Keratinocyte (primary cell): ENCODE measurements at regions not wholly inside any gene's neighbourhood (a gene's known extent, or its start where the extent isn't known, plus 50 kb on each side); places are given as distances from the start of the nearest gene placed in this dataset.
"Not testable (repeated sequence)": the region's sequence is repeated elsewhere in the genome, so short reads cannot be mapped to it uniquely, and the experiment has no call there.

ENCODE experiments used
- DNase-seq: peaks from one replicate; pipeline ENCODE4 v3.0.0-alpha.2; 2011; ENCODE audit warnings: low read depth, missing footprints, low spot score
- FAIRE-seq: peaks from 2 replicates; lab custom pipeline; 2011; peaks lifted over from hg19 to GRCh38; lab: Jason Lieb, UNC
- H2AFZ ChIP-seq: 2 replicates; pipeline ENCODE4 v1.6.0; 2012; ENCODE audit warnings: low read length, control low read depth, inconsistent platforms; ENCODE audit not compliant: control insufficient read depth
- H3K27ac ChIP-seq: 2 replicates; pipeline ENCODE4 v1.5.1; 2011; ENCODE audit warnings: low read length; ENCODE audit not compliant: control insufficient read depth, insufficient read depth
- H3K27me3 ChIP-seq: 3 replicates; pipeline ENCODE4 v1.6.0; 2011; ENCODE audit warnings: low read length; ENCODE audit not compliant: control insufficient read depth, insufficient read depth; ENCODE audit errors: extremely low read depth
- H3K36me3 ChIP-seq, 2 experiments: 2 replicates in 1 of 2; 3 replicates in 1 of 2; pipeline ENCODE4 v1.5.1; 2011; ENCODE audit warnings: low read length in 2 of 2, mild to moderate bottlenecking in 1 of 2; ENCODE audit not compliant: control insufficient read depth in 2 of 2, insufficient read depth in 2 of 2; ENCODE audit errors: extremely low read depth in 1 of 2
- H3K4me1 ChIP-seq: 3 replicates; pipeline ENCODE4 v1.5.1; 2011; ENCODE audit warnings: low read length; ENCODE audit not compliant: control insufficient read depth, insufficient read depth; ENCODE audit errors: extremely low read depth
- H3K4me2 ChIP-seq: 3 replicates; pipeline ENCODE4 v1.6.0; 2011; ENCODE audit warnings: low read depth, low read length; ENCODE audit not compliant: control insufficient read depth, insufficient read depth; ENCODE audit errors: extremely low read depth
- H3K4me3 ChIP-seq, 3 experiments: fragments of 200-600 bp in 1 of 3; sonication (generic) in 1 of 3; 2 replicates in 2 of 3; 3 replicates in 1 of 3; pipeline ENCODE4 v1.5.1; 2011 to 2016; ENCODE audit warnings: low read length in 3 of 3, mild to moderate bottlenecking in 3 of 3, control low read depth in 2 of 3, inconsistent platforms in 1 of 3, low read depth in 1 of 3, mixed read lengths in 1 of 3, mixed run types in 1 of 3, moderate library complexity in 1 of 3; ENCODE audit not compliant: control insufficient read depth in 2 of 3, insufficient read depth in 2 of 3; ENCODE audit errors: extremely low read depth in 1 of 3
- H3K79me2 ChIP-seq: 2 replicates; pipeline ENCODE4 v1.6.0; 2012; ENCODE audit warnings: low read length; ENCODE audit not compliant: control insufficient read depth, insufficient read depth
- H3K9ac ChIP-seq: 3 replicates; pipeline ENCODE4 v1.6.0; 2011; ENCODE audit warnings: low read length; ENCODE audit not compliant: control insufficient read depth, insufficient read depth; ENCODE audit errors: extremely low read depth
- H3K9me1 ChIP-seq: 3 replicates; pipeline ENCODE4 v1.6.0; 2011; ENCODE audit warnings: low read length; ENCODE audit not compliant: control insufficient read depth, insufficient read depth; ENCODE audit errors: extremely low read depth
- H3K9me3 ChIP-seq: 2 replicates; pipeline ENCODE4 v1.5.1; 2012; ENCODE audit warnings: low read depth, low read length; ENCODE audit not compliant: control insufficient read depth
- H4K20me1 ChIP-seq: 3 replicates; pipeline ENCODE4 v1.6.0; 2011; ENCODE audit warnings: low read length; ENCODE audit not compliant: control insufficient read depth, insufficient read depth; ENCODE audit errors: extremely low read depth
- CTCF ChIP-seq, 3 experiments: IDR thresholded peaks in 1 of 3; conservative IDR thresholded peaks in 1 of 3; optimal IDR thresholded peaks in 1 of 3; 2 replicates in 2 of 3; 3 replicates in 1 of 3; pipeline versions ENCODE3 to v1.5.1; 2011; ENCODE audit warnings: low read length in 3 of 3, mild to moderate bottlenecking in 3 of 3, moderate library complexity in 2 of 3, control low read depth in 1 of 3, inconsistent platforms in 1 of 3; ENCODE audit not compliant: insufficient read depth in 2 of 3; ENCODE audit errors: extremely low read depth in 1 of 3
- EZH2 ChIP-seq: IDR thresholded peaks from one replicate; pipeline ENCODE4 v1.6.1; 2012; ENCODE audit warnings: inconsistent platforms, mild to moderate bottlenecking, low read length, moderate library complexity
- dilution Hi-C: fragments of 300-500 bp; cut with MboI; formaldehyde crosslinking; loops from one replicate; pipeline ENCODE4 v1.7.0; 2020; ENCODE audit warnings: low sequenced_read_pairs; ENCODE audit not compliant: extremely low pct_ligation_motif_present

GRCh38 chr9:102434545-102434944 lies 560.6 kb upstream of the CYLC2 start:
- Histone ChIP-seq H4K20me1 (no peaks in the 10 kb centered on the region), H2AFZ (no peak overlapping the region), H3K27me3 (no peaks in the 10 kb centered on the region), H3K4me2 (no peak overlapping the region), H3K79me2 (no peaks in the 10 kb centered on the region), H3K4me3 (no peak overlapping the region), H3K9me3 (peaks cover 2% of the 10 kb centered on the region), H3K9ac (no peak overlapping the region), H3K27ac (no peak overlapping the region), H3K9me1 (no peaks in the 10 kb centered on the region), H3K4me1 (no peaks in the 10 kb centered on the region), H3K36me3 (no peaks in the 10 kb centered on the region)
- FAIRE-seq (no peak), DNase-seq (no peak)
- TF ChIP-seq CTCF (optimal IDR thresholded peaks at IDR 0.05 in 1 of 3, IDR thresholded peaks at IDR 0.05 in 1 of 3, conservative IDR thresholded peaks at IDR 0.05 in 1 of 3; ENCODE audit: extremely low read depth in 1 of 3, insufficient read depth in 2 of 3, low read length in 3 of 3) (no peak), EZH2 (no peak)
- dilution Hi-C loops, result no loop called here

GRCh38 chr9:102428305-102428704 lies 566.8 kb upstream of the CYLC2 start:
- no peaks in the 10 kb centered on the region for H3K79me2 ChIP-seq
- no peak overlapping the region for H3K9ac ChIP-seq
- H3K36me3 ChIP-seq, result no peaks in the 10 kb centered on the region
- no peak overlapping the region for H2AFZ ChIP-seq
- H3K27me3 ChIP-seq, result no peaks in the 10 kb centered on the region
- DNase-seq (no peak), FAIRE-seq (no peak)
- no peaks in the 10 kb centered on the region for H3K9me1 ChIP-seq
- no peaks in the 10 kb centered on the region for H4K20me1 ChIP-seq
- no peaks in the 10 kb centered on the region for H3K4me1 ChIP-seq
- H3K4me3 ChIP-seq, result no peak overlapping the region
- H3K9me3 ChIP-seq, result no peaks in the 10 kb centered on the region
- no peak overlapping the region for H3K27ac ChIP-seq
- TF ChIP-seq CTCF (optimal IDR thresholded peaks at IDR 0.05 in 1 of 3, IDR thresholded peaks at IDR 0.05 in 1 of 3, conservative IDR thresholded peaks at IDR 0.05 in 1 of 3; ENCODE audit: extremely low read depth in 1 of 3, insufficient read depth in 2 of 3, low read length in 3 of 3) (no peak), EZH2 (no peak)
- no peak overlapping the region for H3K4me2 ChIP-seq
- dilution Hi-C loops, result no loop called here

GRCh38 chr9:102416251-102416650 lies 578.9 kb upstream of the CYLC2 start:
- H3K27ac ChIP-seq, H3K79me2 ChIP-seq, H3K9me1 ChIP-seq, H4K20me1 ChIP-seq, H3K4me3 ChIP-seq, H2AFZ ChIP-seq, dilution Hi-C loops, H3K9me3 ChIP-seq, H3K4me2 ChIP-seq, H3K9ac ChIP-seq, H3K27me3 ChIP-seq, H3K4me1 ChIP-seq, H3K36me3 ChIP-seq, FAIRE-seq, DNase-seq: not testable (repeated sequence)
